Upper lobe of left lung (tissue), 4 donors: ENCODE measurements at regions not wholly inside any gene's neighbourhood (a gene's known extent, or its start where the extent isn't known, plus 50 kb on each side); places are given as distances from the start of the nearest gene placed in this dataset.

Source experiments
- POLR2AphosphoS5 ChIP-seq, 2 donors: sonication (generic); formaldehyde crosslinking; IDR thresholded peaks; one replicate each; pipeline ENCODE4 v1.5.1; 2017; ENCODE audit warnings: antibody characterized with exemption in 2 of 2
- TF ChIP-seq, protein P1 (sequence below), 6 experiments: fragments of 450-650 bp in 4 of 6; fragments of 200-600 bp in 2 of 6; sonication (generic) in 2 of 6; IDR thresholded peaks; one replicate each; pipeline ENCODE4 v1.5.1; 2016 to 2019; ENCODE audit warnings: antibody characterized with exemption in 6 of 6

DNA sequence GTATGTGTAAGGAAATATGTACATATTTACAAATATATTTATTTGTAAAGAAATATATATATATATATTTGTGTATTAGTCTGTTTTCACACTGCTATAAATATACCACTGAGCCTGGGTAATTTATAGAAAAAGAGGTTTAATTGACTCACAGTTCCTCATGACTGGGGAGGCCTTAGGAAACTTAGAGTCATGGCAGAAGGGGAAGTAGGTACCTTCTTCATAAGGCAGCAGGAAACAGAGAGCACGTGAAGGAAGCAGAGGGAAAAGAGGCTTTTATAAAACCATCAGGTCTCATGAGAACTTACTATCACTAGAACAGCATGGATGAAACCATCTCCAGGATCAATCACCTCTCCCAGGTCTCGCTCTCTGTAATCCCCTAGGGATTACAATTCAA, 644.5 kb upstream of the HS3ST5 start:
- no peak for TF ChIP-seq POLR2AphosphoS5 (IDR thresholded peaks at IDR 0.05)
- TF ChIP-seq, protein P1, sequence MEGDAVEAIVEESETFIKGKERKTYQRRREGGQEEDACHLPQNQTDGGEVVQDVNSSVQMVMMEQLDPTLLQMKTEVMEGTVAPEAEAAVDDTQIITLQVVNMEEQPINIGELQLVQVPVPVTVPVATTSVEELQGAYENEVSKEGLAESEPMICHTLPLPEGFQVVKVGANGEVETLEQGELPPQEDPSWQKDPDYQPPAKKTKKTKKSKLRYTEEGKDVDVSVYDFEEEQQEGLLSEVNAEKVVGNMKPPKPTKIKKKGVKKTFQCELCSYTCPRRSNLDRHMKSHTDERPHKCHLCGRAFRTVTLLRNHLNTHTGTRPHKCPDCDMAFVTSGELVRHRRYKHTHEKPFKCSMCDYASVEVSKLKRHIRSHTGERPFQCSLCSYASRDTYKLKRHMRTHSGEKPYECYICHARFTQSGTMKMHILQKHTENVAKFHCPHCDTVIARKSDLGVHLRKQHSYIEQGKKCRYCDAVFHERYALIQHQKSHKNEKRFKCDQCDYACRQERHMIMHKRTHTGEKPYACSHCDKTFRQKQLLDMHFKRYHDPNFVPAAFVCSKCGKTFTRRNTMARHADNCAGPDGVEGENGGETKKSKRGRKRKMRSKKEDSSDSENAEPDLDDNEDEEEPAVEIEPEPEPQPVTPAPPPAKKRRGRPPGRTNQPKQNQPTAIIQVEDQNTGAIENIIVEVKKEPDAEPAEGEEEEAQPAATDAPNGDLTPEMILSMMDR (IDR thresholded peaks at IDR 0.05): no peak
